ENCODE measurements at regions not wholly inside any gene's neighbourhood (a gene's known extent, or its start where the extent isn't known, plus 50 kb on each side); places are given as distances from the start of the nearest gene placed in this dataset.

GRCh38 chr4:35948171-35948570, 296.1 kb downstream of the ARAP2 start:
- no peaks in the 10 kb centered on the region for H3K4me1 ChIP-seq (ENCODE audit: insufficient read depth, low read length, poor library complexity, severe bottlenecking)
- H3K27me3 ChIP-seq (replicated peaks; ENCODE audit: insufficient read depth, low read depth, low read length, poor library complexity): no peaks in the 10 kb centered on the region
- no TSS peak for BruUV-seq (replicated peaks)
- intact Hi-C loops (cut with micrococcal nuclease; ENCODE audit: unreplicated experiment): no loop called here
- POLR2A ChIA-PET (ENCODE audit: low non-redundant PET): no interaction called here
- H3K9me3 ChIP-seq (ENCODE audit: low read depth, low read length, poor library complexity, severe bottlenecking): peaks cover 14% of the 10 kb centered on the region
- TF ChIP-seq CTCF (conservative IDR thresholded peaks at IDR 0.05; ENCODE audit: low read depth, low read length): no peak
- no peak overlapping the region for H3K27ac ChIP-seq (ENCODE audit: low read depth, low read length, poor library complexity, severe bottlenecking)
- CTCF ChIA-PET: no interaction called here
- no peak overlapping the region for H3K4me3 ChIP-seq (ENCODE audit: low read depth, low read length, poor library complexity, severe bottlenecking)
- no peaks in the 10 kb centered on the region for H3K36me3 ChIP-seq (ENCODE audit: insufficient read depth, low read length, poor library complexity, severe bottlenecking)
- no peak for DNase-seq (ENCODE audit: low spot score)

- peaks cover 19% of the 10 kb centered on the region for H3K9me3 ChIP-seq (ENCODE audit: low read depth, low read length, poor library complexity, severe bottlenecking)
- ChIA-PET CTCF (no interaction called here), POLR2A (ENCODE audit: low non-redundant PET) (no interaction called here)
- no peak overlapping the region for H3K27ac ChIP-seq (ENCODE audit: low read depth, low read length, poor library complexity, severe bottlenecking)
- H3K4me3 ChIP-seq (ENCODE audit: low read depth, low read length, poor library complexity, severe bottlenecking): no peak overlapping the region
- DNase-seq (ENCODE audit: low spot score): no peak
- intact Hi-C loops (cut with micrococcal nuclease; ENCODE audit: unreplicated experiment): no loop called here
- no peaks in the 10 kb centered on the region for H3K27me3 ChIP-seq (replicated peaks; ENCODE audit: insufficient read depth, low read depth, low read length, poor library complexity)
- TF ChIP-seq EZH2 (IDR thresholded peaks at IDR 0.05; ENCODE audit: borderline replicate concordance, low read depth, low read length, poor library complexity, severe bottlenecking) (no peak), CTCF (conservative IDR thresholded peaks at IDR 0.05; ENCODE audit: low read depth, low read length) (no peak)
- no peaks in the 10 kb centered on the region for H3K4me1 ChIP-seq (ENCODE audit: insufficient read depth, low read length, poor library complexity, severe bottlenecking)
- H3K36me3 ChIP-seq (ENCODE audit: insufficient read depth, low read length, poor library complexity, severe bottlenecking): no peaks in the 10 kb centered on the region
- no TSS peak for BruUV-seq (replicated peaks)
These were observed 293.9 kb downstream of the ARAP2 start for GRCh38 chr4:35950442-35950841.

GRCh38 chr4:35952751-35953150, 291.6 kb downstream of the ARAP2 start:
- DNase-seq (ENCODE audit: low spot score): no peak
- TF ChIP-seq EZH2 (IDR thresholded peaks at IDR 0.05; ENCODE audit: borderline replicate concordance, low read depth, low read length, poor library complexity, severe bottlenecking): no peak
- TF ChIP-seq CTCF (conservative IDR thresholded peaks at IDR 0.05; ENCODE audit: low read depth, low read length): no peak
- ChIA-PET CTCF (no interaction called here), POLR2A (ENCODE audit: low non-redundant PET) (no interaction called here)
- intact Hi-C loops (cut with micrococcal nuclease; ENCODE audit: unreplicated experiment): no loop called here
- Histone ChIP-seq H3K36me3 (ENCODE audit: insufficient read depth, low read length, poor library complexity, severe bottlenecking) (no peaks in the 10 kb centered on the region), H3K9me3 (ENCODE audit: low read depth, low read length, poor library complexity, severe bottlenecking) (peaks cover 19% of the 10 kb centered on the region), H3K4me3 (ENCODE audit: low read depth, low read length, poor library complexity, severe bottlenecking) (no peak overlapping the region), H3K27ac (ENCODE audit: low read depth, low read length, poor library complexity, severe bottlenecking) (no peak overlapping the region), H3K27me3 (replicated peaks; ENCODE audit: insufficient read depth, low read depth, low read length, poor library complexity) (no peaks in the 10 kb centered on the region), H3K4me1 (ENCODE audit: insufficient read depth, low read length, poor library complexity, severe bottlenecking) (no peaks in the 10 kb centered on the region)
- no TSS peak for BruUV-seq (replicated peaks)
